CD4-positive, CD25-positive, alpha-beta regulatory T cell (primary cell): ENCODE measurements at regions not wholly inside any gene's neighbourhood (a gene's known extent, or its start where the extent isn't known, plus 50 kb on each side); places are given as distances from the start of the nearest gene placed in this dataset.

Source experiments
- ATAC-seq, 2 donors: fragments of 150-1000 bp; cut with Tn5 transposase; one replicate each; pipeline ENCODE4 v1.10.0; 2021; ENCODE audit warnings: low read depth in 2 of 2, moderate number of reproducible peaks in 2 of 2, moderate library complexity in 1 of 2
- DNase-seq, 3 donors: peaks; one replicate each; pipeline versions ENCODE4 v3.0.0 to v3.0.0-alpha.2; 2012 to 2022; ENCODE audit warnings: mixed read lengths in 1 of 3
- H3K27ac ChIP-seq: one replicate; pipeline ENCODE4 v1.7.0; 2013; ENCODE audit warnings: mild to moderate bottlenecking, low read length; ENCODE audit not compliant: insufficient read depth, poor library complexity, severe bottlenecking
- H3K27me3 ChIP-seq: one replicate; pipeline ENCODE4 v1.7.0; 2013; ENCODE audit warnings: low read length; ENCODE audit not compliant: control insufficient read depth, insufficient read depth
- H3K36me3 ChIP-seq: one replicate; pipeline ENCODE4 v1.7.0; 2013; ENCODE audit warnings: mild to moderate bottlenecking, low read length, moderate library complexity; ENCODE audit not compliant: control insufficient read depth, insufficient read depth
- H3K4me1 ChIP-seq: 2 replicates; pipeline ENCODE4 v1.7.0; 2013; ENCODE audit warnings: mild to moderate bottlenecking, low read length; ENCODE audit not compliant: insufficient read depth, control insufficient read depth, poor library complexity, severe bottlenecking
- H3K4me3 ChIP-seq: one replicate; pipeline ENCODE4 v1.7.0; 2013; ENCODE audit warnings: low read depth, mild to moderate bottlenecking, low read length, moderate library complexity
- H3K9me3 ChIP-seq, 2 experiments: 1 replicate in 1 of 2; 2 replicates in 1 of 2; pipeline ENCODE4 v1.7.0; 2013; ENCODE audit warnings: low read length in 2 of 2, mild to moderate bottlenecking in 1 of 2, moderate library complexity in 1 of 2; ENCODE audit not compliant: control insufficient read depth in 2 of 2
- H3K27ac Mint-ChIP-seq, 3 donors: one replicate each; pipeline ENCODE4 v1.8.0; 2020 to 2022; ENCODE audit warnings: mild to moderate bottlenecking in 3 of 3, mixed read lengths in 3 of 3, moderate library complexity in 2 of 3
- H3K27me3 Mint-ChIP-seq: one replicate; pipeline ENCODE4 v1.8.0; 2022; ENCODE audit warnings: mild to moderate bottlenecking, mixed read lengths
- H3K36me3 Mint-ChIP-seq: one replicate; pipeline ENCODE4 v1.8.0; 2020; ENCODE audit warnings: mixed read lengths
- H3K4me1 Mint-ChIP-seq, 4 donors: one replicate each; pipeline ENCODE4 v1.8.0; 2020 to 2022; ENCODE audit warnings: mixed read lengths in 4 of 4, mild to moderate bottlenecking in 1 of 4
- H3K4me3 Mint-ChIP-seq, 4 donors: one replicate each; pipeline ENCODE4 v1.8.0; 2020 to 2022; ENCODE audit warnings: mild to moderate bottlenecking in 4 of 4, mixed read lengths in 4 of 4, moderate library complexity in 3 of 4
- H3K9me3 Mint-ChIP-seq, 7 donors: one replicate each; pipeline ENCODE4 v1.8.0; 2020 to 2022; ENCODE audit warnings: mixed read lengths in 7 of 7, mild to moderate bottlenecking in 3 of 7, moderate library complexity in 2 of 7

GRCh38 chr13:67769063-67769986, 539.2 kb upstream of the PCDH9 start:
- DNase-seq (no peak), ATAC-seq (no peak)
- no peaks in the 10 kb centered on the region for H3K4me1 Mint-ChIP-seq
- H3K4me3 Mint-ChIP-seq: no peak overlapping the region
- H3K36me3 Mint-ChIP-seq: no peaks in the 10 kb centered on the region
- Histone ChIP-seq H3K27me3 (no peaks in the 10 kb centered on the region), H3K4me3 (no peak overlapping the region), H3K4me1 (no peaks in the 10 kb centered on the region), H3K27ac (no peak overlapping the region), H3K36me3 (no peaks in the 10 kb centered on the region), H3K9me3 (peaks cover 0 to 3% of the 10 kb centered on the region in 2 experiments)
- H3K9me3 Mint-ChIP-seq: peaks cover 1 to 22% (median 6%) of the 10 kb centered on the region in 7 donors
- H3K27ac Mint-ChIP-seq: no peak overlapping the region
- no peaks in the 10 kb centered on the region for H3K27me3 Mint-ChIP-seq

GRCh38 chr13:67763984-67764383, 533.8 kb upstream of the PCDH9 start:
- H3K36me3 ChIP-seq: no peaks in the 10 kb centered on the region
- ATAC-seq: no peak
- Mint-ChIP-seq H3K27ac (no peak overlapping the region), H3K4me1 (no peaks in the 10 kb centered on the region), H3K36me3 (no peaks in the 10 kb centered on the region), H3K27me3 (no peaks in the 10 kb centered on the region), H3K4me3 (no peak overlapping the region), H3K9me3 (peaks cover 4 to 19% (median 6%) of the 10 kb centered on the region in 7 donors)
- H3K27ac ChIP-seq: no peak overlapping the region
- no peaks in the 10 kb centered on the region for H3K27me3 ChIP-seq
- no peaks in the 10 kb centered on the region for H3K4me1 ChIP-seq
- no peak for DNase-seq
- no peaks in the 10 kb centered on the region for H3K9me3 ChIP-seq
- H3K4me3 ChIP-seq: no peak overlapping the region

GRCh38 chr13:67763384-67763783, 533.2 kb upstream of the PCDH9 start:
- ATAC-seq (no peak), DNase-seq (no peak)
- no peaks in the 10 kb centered on the region for H3K27me3 ChIP-seq
- H3K36me3 Mint-ChIP-seq: no peaks in the 10 kb centered on the region
- H3K27ac ChIP-seq: no peak overlapping the region
- H3K9me3 ChIP-seq: no peaks in the 10 kb centered on the region
- H3K4me3 ChIP-seq: no peak overlapping the region
- no peak overlapping the region for H3K27ac Mint-ChIP-seq
- no peaks in the 10 kb centered on the region for H3K4me1 Mint-ChIP-seq
- H3K4me1 ChIP-seq: no peaks in the 10 kb centered on the region
- no peaks in the 10 kb centered on the region for H3K36me3 ChIP-seq
- no peak overlapping the region for H3K4me3 Mint-ChIP-seq
- H3K9me3 Mint-ChIP-seq: peaks cover 4 to 21% (median 6%) of the 10 kb centered on the region in 7 donors
- H3K27me3 Mint-ChIP-seq: no peaks in the 10 kb centered on the region

GRCh38 chr13:67758975-67759374, 528.8 kb upstream of the PCDH9 start:
- no peak for ATAC-seq
- Histone ChIP-seq H3K36me3 (no peaks in the 10 kb centered on the region), H3K27me3 (no peaks in the 10 kb centered on the region), H3K27ac (no peak overlapping the region), H3K4me1 (no peaks in the 10 kb centered on the region), H3K4me3 (no peak overlapping the region), H3K9me3 (no peaks in the 10 kb centered on the region)
- Mint-ChIP-seq H3K9me3 (peaks cover 0 to 35% (median 17%) of the 10 kb centered on the region in 7 donors), H3K27ac (no peak overlapping the region), H3K36me3 (no peaks in the 10 kb centered on the region), H3K4me3 (no peak overlapping the region), H3K4me1 (no peaks in the 10 kb centered on the region), H3K27me3 (no peaks in the 10 kb centered on the region)
- DNase-seq: no peak

- H3K4me1 ChIP-seq: no peaks in the 10 kb centered on the region
- H3K27me3 ChIP-seq: no peaks in the 10 kb centered on the region
- Mint-ChIP-seq H3K27ac (no peak overlapping the region), H3K4me1 (no peaks in the 10 kb centered on the region), H3K36me3 (no peaks in the 10 kb centered on the region), H3K27me3 (no peaks in the 10 kb centered on the region), H3K9me3 (peaks cover 0 to 37% (median 16%) of the 10 kb centered on the region in 7 donors), H3K4me3 (no peak overlapping the region)
- H3K27ac ChIP-seq: no peak overlapping the region
- DNase-seq: no peak
- H3K36me3 ChIP-seq: no peaks in the 10 kb centered on the region
- peaks cover 0 to 1% of the 10 kb centered on the region in 2 experiments for H3K9me3 ChIP-seq
- no peak for ATAC-seq
- H3K4me3 ChIP-seq: no peak overlapping the region
These were observed 523.9 kb upstream of the PCDH9 start for GRCh38 chr13:67754012-67754411.

- Histone ChIP-seq H3K4me1 (no peaks in the 10 kb centered on the region), H3K27me3 (no peaks in the 10 kb centered on the region), H3K27ac (no peak overlapping the region), H3K4me3 (no peak overlapping the region), H3K9me3 (peaks cover 0 to 1% of the 10 kb centered on the region in 2 experiments), H3K36me3 (no peaks in the 10 kb centered on the region)
- DNase-seq (no peak), ATAC-seq (no peak)
- Mint-ChIP-seq H3K4me1 (no peaks in the 10 kb centered on the region), H3K27me3 (no peaks in the 10 kb centered on the region), H3K4me3 (no peak overlapping the region), H3K36me3 (no peaks in the 10 kb centered on the region), H3K27ac (no peak overlapping the region), H3K9me3 (peaks cover 0 to 42% (median 16%) of the 10 kb centered on the region in 7 donors)
These were observed 522.6 kb upstream of the PCDH9 start for GRCh38 chr13:67752759-67753158.

- H3K9me3 ChIP-seq: peaks cover 0 to 8% of the 10 kb centered on the region in 2 experiments
- Mint-ChIP-seq H3K4me3 (no peak overlapping the region), H3K27ac (no peak overlapping the region), H3K36me3 (no peaks in the 10 kb centered on the region), H3K27me3 (peaks cover 4% of the 10 kb centered on the region), H3K9me3 (peaks cover 5 to 16% (median 8%) of the 10 kb centered on the region in 7 donors), H3K4me1 (no peaks in the 10 kb centered on the region)
- no peaks in the 10 kb centered on the region for H3K27me3 ChIP-seq
- H3K36me3 ChIP-seq: no peaks in the 10 kb centered on the region
- ATAC-seq (no peak), DNase-seq (no peak)
- H3K4me3 ChIP-seq: no peak overlapping the region
- H3K4me1 ChIP-seq: no peaks in the 10 kb centered on the region
- H3K27ac ChIP-seq: no peak overlapping the region
These were observed 512.3 kb upstream of the PCDH9 start for GRCh38 chr13:67742478-67742877.
